HG03432 (cell line): ENCODE measurements at regions not wholly inside any gene's neighbourhood (a gene's known extent, or its start where the extent isn't known, plus 50 kb on each side); places are given as distances from the start of the nearest gene placed in this dataset.
A peak's percentile ranks its signal among the peaks of the same experiment; 100 is the strongest.

Source experiments
- ATAC-seq: cut with Tn5 transposase; IDR thresholded peaks from one replicate; pipeline ENCODE4 v1.9.1; 2021; ENCODE audit warnings: mild to moderate bottlenecking, moderate library complexity; ENCODE audit not compliant: unreplicated experiment

DNA sequence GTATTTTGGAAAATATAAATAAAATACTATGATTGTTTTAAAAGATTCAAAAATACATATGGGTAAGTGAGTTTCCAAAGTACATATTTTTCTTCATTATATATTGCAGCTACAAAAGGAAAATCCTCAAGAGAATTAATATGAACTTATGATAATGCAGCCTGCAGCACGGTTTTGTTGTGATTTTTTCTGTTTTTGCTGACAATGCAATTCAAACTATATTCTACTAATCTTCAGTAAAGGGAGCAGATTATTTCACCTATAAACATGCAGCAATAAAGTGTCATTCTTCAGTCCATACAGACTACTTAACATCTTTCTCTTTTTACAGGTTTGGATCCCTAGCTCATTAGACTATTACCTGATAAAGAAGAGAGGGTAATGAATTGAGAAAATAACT lies 582.1 kb upstream of the MGAT4C start:
- ATAC-seq: no peak

DNA sequence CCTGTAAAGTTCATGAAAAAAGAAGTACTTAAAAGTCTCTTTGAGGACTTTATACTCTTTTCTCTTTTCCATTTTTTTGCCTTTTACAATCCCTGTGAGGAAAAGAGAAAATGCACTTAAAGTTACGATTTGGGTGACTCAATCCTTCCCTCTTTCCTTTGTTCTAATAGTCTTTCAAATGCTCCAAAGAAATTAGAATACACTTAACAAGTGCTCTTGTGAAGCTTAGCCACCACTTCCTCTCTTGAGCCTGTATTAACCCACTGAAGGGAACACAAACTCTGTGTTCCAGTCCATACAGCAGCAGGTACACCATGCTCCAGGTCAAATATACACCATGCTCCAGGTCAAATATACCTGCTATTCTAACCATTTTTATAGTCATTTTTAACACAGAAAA lies 581.1 kb upstream of the MGAT4C start:
- ATAC-seq: no peak

DNA sequence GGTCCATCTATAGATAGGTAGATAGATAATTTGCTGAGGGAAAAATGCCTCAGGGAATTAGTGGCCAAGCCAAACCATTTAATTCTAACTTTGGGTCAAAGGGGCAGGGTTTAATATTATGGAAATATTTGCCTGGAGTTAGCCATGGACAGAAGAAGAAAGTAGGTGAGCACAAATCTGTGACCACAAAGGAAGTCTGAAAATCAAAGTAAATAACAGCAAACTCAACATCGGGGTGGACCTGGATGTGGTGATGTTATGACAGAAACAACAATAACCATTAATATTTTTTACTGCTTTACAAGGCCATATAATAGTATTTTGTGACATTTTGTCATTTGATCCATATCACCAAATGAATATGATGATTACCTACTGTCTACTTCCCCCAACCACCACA lies 578.0 kb upstream of the MGAT4C start:
- ATAC-seq: no peak

DNA sequence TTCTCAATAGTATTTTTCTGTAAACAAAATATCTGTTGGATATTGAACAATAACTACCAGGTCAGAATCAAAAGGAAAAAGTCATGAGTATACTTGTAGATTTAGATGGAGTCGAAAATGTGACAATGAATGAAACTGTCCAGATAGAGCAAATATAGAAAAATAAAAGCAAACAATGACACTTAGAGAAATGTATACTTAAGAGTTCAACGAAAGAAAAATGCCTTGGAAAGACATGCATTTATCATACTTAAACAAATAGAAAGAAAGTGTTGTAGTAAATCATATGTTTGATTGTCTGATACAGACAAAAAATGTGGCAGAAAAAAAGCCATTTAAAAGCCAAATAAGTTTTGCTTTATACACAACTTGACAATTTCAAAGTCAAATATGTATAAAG lies 571.2 kb upstream of the MGAT4C start:
- ATAC-seq: no peak

DNA sequence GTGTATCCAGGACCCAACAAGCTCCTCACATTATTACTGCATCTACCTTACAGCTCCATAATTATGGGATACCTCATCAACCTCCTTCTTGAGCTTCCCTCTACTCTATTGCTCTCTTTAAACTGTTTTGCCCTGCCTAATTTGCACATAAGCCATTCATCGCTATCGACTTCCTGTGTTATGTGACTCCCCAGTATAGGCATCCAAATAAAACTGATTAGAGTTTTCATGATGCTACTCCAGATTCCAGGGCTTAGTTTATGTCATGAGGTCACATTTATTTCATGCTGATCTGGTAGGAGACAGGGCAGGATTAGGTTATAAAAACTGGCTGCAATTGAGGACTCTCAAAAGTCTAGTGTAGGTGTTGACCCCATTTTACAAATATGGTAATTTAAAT lies 569.9 kb upstream of the MGAT4C start:
- ATAC-seq: no peak

DNA sequence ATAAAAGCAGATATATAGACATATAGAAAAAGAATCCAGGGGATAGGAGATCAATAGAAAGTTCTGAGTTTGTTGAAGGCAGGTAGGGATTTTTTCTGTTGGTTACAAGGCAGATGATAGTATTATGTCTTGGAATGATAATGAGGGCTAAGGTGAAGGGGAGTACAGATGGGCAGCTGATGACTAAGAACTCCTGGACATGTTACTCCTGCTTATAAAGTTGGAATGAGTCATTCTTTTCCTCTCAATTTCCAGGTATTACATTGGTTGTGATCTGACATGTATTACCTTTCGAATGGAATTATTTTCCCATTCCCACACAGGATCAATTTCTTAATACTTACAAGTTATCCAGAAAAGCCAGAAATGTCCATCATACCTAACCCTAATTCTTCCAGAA lies 545.2 kb upstream of the MGAT4C start:
- no peak for ATAC-seq

DNA sequence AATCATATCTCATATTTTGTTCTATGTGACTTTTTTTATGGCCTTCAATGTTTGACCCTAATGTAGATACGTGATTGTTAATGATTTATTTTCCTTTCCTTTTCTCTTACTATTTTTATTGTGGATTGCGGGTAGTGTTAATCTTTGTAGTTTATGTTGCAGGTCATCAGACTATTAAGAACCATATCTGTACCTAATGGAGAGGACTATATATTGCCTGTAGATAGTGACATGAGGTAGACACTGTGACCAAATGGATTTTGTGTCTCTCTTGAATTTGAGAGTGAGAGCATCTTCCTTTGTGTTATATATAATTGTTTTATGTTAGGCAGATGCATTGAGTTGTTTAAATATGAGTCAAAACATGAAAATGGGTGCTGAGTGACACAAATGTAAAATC lies 543.4 kb upstream of the MGAT4C start:
- ATAC-seq: no peak

DNA sequence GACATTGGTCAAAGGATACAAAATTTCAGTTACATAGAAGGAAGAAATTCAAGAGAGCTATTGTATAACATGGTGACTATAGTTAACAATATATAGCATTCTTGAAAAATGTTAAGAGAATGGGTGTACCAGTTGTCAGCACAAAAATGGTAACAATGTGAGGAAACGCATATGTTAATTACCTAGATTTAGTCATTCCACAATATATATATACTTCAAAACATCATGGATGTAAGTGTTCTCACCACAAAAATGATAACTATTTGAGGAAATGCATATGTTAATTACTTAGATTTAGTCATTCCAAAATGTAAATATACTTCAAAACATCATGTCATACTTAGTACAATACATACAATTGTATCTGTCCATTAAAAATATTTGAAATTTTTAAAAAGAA lies 540.4 kb upstream of the MGAT4C start:
- ATAC-seq: no peak

DNA sequence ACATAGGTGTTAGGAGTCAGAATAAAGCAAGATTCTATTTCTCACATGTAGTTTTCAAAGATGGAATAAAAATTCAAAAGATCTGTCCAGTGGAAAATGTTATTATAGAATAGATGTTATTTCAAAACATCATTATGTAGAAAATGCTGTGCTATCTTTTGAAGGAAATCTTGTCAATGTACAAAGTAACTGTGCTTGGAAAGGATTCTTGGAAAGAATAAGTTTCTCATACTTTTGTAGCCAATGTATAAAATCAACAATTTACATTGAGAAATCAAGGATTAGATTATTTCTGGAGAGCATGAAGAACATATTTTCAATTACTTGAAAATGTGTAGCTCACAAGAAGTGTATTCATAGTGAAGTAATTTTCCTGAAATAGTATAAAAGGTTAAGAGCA lies 532.5 kb upstream of the MGAT4C start:
- ATAC-seq: no peak

DNA sequence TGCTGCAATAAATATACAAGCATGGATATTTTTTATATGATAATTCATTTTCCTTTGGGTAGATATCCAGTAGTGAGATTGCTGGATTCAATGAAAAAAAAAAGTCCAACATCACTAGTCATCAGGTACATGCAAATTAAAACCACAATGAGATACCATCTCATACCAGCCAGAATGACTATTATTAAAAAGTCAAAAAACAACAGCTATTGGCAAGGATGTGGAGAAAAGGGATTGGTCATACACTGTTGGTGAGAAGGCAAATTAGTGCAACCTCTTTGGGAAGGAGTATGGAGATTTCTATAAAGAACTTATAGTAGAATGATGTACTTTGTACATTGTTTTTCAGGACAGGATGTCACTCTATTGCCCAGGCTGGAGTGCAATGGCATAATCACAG lies 531.2 kb upstream of the MGAT4C start:
- no peak for ATAC-seq

DNA sequence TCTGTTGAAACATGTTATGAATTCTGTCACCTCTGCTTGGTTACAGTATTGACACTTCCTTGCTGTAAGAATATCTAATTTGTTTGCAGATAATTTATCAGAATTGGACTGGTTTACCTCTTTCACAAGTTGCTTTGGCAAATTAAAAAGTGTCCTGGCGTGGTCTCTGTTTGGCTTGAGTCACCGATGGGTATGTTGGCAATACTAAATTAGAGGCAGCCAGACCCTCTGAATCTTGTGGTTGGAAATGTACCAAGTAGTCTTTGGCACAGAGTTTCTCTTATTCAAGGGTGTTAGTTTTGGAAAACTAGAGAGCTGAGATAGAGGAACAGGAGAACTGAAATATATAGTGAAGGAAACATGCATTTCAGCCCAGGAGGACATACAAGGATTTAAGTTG lies 521.1 kb upstream of the MGAT4C start:
- no peak for ATAC-seq

DNA sequence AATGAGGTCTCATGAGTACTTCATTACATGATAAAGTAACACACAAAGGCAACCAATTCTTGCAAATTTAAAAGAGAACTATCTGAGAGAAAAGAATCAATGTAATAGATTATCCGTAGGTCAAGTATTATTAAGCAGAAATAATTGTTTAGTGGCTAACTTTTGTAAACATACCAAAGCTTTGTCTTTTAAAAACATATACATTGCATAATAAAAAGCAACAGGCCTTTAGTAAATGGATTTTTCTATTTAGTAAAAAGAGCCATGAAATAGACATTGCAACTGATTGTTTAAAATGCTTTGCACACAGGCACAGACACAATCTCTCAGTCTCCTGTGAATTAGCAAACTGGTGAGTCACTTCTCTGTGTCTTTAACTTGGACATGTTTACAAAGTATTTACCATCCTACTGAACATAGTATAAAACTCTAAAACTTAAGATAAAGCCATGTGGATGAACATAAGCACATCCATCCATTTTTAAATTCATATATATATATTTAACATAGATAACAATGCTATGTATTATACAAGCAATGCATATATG lies 518.7 kb upstream of the MGAT4C start:
- ATAC-seq: no peak

DNA sequence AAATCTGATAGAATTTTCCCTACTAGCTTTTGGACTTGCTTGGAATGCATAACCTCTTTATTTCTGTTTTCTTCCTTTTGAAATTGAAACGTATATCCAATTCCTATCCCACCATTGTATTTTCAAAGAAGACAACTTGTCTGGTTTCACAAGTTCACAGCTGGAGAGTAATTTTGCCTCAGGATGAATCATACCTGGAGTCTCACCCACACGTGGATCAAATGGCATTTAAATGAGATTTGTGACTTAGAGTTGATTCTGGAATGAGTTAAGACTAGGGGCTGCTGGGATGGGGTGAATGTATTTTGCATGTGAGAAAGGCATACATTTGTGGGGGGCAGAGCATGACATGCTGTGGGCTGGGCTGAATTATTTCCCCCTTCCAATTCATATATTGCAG lies 516.5 kb upstream of the MGAT4C start:
- no peak for ATAC-seq

DNA sequence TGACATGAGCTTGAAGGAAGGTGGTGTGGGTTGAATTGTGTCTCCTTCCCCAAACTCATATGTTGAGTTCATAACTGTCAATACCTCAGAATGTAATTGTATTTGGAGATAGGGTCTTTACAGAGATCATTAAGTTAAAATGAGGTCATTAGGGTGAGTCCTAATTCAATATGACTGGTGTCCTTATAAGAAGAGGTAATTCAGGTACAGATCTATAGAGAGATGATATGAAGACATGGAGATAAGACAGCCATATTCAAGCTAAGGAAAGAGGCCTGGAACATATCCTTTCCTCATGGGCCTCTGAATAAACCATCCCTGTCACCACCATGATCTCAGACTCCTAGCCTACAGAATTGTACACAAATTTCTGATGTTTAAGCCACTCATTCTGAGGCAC lies 514.7 kb upstream of the MGAT4C start:
- ATAC-seq: no peak

DNA sequence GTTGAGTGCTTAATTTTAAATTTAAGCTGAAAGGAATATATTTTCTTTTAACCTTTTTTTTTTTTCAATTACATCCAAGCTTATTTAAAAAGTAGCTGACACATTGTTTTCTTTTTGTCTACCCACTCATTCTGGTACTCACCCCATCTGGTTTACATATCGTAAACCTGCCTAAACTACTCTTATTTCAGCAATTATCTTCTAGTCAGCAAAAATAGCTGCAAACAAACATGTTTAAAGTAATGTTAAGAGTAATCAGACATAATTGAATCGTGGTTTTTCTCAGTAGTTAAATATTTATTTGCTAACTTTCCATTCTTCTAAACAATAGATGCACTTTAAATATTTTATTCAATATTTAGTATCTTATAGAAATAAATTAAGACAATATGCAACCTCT lies 492.7 kb upstream of the MGAT4C start:
- no peak for ATAC-seq

DNA sequence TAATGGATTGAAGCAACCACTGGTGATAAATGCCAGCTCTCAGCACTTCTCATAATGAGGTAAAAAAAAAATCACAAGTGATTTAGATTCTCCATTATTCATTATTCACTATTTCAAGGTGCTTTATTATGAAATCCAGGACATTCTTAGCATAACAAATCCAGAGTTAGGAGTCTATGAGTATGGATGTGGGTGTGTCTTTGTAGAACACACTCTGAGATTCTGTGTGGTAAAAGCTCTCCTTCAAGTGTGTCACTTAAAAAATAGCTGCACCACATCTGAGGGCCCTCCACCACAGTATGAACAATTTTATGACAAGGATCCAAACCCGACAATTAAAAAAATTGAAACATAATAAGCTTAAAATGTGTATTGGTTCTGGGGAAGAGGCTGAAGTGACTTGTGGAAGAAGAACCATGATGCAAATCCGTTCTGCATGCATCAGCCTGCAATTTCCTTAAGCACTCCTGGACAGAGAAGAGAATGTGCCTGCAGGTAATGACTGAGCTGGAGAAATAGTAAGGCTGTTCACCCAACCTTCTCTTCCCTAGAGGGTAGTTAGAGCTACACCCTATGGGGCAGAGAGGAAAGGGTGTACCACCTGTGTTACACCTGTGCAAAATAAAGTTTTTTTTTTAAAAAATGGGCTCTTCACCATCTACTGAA lies 488.5 kb upstream of the MGAT4C start:
- no peak for ATAC-seq

DNA sequence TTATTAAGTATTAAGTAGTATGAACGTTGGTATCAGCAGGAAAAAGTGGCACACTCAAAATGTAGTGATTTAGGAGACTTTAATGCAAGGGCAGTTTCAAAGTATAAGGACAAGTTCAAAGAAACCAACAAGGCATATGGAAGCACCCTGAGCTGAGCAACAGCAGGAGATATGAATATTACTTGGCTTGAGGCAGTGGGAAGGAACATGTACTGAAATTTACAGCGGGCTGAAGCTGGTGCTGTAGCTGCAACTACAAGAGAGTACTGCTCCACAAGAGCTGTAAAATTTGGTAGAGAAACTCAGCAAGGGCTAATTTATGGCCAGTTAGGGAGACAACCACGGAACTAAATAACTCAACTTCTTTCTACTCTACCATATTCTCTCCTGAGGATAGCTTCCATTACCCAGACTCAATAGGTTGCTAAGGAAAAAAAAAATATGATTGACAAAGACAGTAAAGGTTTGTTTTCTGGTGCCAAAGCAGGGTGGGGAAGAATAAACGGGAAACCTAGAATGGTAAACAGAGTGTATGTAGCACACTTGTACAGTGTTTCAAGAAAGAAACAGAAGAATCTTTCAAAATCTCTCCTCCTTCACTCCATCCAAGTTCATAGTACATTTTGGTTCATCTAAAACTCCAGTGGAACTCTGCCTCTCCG lies 487.8 kb upstream of the MGAT4C start:
- ATAC-seq: no peak

DNA sequence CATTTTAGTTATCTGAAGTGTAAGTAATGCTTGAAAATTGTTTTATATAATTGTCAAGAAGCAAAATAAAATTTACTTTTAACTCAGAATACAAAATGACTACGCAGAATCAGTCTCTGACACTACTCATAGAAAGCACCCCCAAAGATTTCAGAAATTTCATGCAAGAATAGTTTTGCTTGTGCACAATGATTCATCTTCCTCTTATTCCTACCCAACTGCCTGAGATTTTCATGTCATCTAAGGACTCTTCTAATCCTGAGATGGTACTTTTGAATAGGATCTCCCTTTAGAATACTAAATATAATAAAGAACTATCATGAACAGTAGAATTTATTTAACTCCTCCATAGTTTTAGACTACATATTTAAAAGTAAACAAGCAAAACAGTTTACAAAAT lies 485.3 kb upstream of the MGAT4C start:
- no peak for ATAC-seq

DNA sequence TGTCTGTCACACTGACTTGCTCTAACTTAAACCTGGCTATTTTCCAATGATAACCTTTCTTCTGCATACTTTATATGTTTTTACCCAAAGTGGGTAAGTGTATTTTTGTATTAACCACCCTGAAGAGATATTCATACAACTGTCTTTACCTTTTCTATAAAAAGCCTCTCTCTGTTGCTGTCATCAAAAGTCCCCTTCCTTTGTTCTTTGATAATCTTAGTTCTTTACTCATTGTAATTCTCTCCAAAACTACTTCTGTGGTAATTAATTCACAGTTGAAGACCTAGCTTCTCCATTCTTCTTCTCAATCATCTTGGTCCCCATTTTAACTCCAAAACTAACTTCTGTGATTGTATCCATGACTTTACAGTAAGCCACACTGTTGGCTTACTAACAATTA lies 479.7 kb upstream of the MGAT4C start:
- peak; percentile 73 for ATAC-seq

DNA sequence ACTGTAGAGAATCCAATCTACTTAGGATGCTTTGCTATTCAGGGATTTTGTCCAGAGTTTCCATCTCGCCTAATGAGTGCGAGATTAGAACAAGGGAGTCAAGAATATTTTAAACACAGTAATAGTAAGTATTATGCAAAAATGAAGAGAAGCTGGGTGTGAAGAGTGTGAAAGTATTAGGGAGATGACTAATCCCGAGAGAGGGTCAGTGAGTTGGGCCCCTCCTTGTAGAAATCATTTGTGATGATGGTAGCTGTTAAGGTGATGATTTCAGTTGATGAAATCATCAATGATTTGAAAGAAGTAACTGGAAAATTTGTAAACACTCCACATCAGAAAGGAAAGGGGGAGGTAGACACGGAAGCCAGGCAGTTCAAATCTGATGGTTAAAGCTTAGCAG lies 478.9 kb upstream of the MGAT4C start:
- peak; percentile 77 for ATAC-seq

DNA sequence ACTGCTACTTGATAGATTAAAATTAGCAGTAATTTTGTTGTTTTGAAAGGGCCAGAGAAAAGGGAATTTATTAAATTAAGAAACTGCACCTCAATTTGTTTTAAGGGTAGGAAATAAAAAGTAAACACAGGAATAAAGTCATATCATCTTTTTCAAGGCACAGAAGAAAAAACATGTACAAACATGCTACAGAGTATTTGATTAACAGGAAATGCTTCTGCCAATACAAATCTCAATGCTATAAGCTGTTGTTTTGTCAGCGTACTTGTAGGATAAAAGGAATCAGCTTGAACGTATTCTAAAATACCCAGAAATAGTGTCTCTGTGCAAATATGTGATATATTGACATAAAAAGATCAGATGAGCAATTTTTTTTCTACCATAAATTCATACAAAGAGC lies 474.0 kb upstream of the MGAT4C start:
- no peak for ATAC-seq

DNA sequence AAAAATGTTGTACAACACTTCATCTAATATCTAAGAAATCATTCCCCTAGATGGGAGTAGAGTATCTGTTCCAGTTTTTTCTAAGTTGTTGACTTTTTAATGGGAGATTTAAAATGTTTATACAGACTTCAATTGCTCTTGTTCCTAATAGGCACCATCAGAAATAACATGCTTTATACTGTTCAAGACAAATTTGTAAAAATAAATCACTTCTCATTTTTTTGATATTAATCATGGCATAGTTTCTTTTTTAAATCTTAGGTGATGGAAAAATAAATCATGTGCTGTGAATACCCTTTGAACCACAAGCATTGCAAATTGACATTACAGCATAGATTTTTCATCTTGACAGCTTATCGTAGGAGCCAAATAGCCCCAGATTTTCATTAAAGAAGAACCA lies 473.5 kb upstream of the MGAT4C start:
- ATAC-seq: no peak

DNA sequence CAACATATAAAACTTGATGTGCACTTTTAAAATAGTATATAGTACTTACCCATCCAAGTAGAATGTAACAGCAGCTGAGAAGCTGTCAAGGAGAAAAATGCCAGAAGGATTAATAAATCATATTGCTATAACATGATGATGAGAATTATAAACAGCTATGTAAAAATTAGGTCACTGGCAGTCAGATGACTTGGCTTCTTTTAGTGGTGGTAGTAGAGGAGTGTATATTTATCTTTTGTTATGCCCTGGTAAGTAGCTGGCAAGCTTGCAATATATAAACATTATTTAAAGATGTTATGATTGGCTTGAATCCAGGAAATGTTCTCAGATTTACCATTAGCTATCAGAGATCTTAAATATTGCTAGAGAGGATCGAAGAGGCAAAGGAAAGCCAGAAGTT lies 471.0 kb upstream of the MGAT4C start:
- ATAC-seq: no peak
